Caco-2 (cell line): ENCODE measurements at regions not wholly inside any gene's neighbourhood (a gene's known extent, or its start where the extent isn't known, plus 50 kb on each side); places are given as distances from the start of the nearest gene placed in this dataset.

Source experiments
- BruUV-seq: library from RNA; stranded (reverse); fragments of 400-500 nt; replicated peaks from 2 replicates; lab custom pipeline; 2021; lab: Mats Ljungman, UMichigan
- CTCF ChIA-PET: fragments of 300-600 bp; sonication (Branson Sonifier 250); formaldehyde crosslinking; loops from one replicate; lab custom pipeline; 2022; ENCODE audit warnings: antibody characterized with exemption; lab: Charles Lee
- POLR2A ChIA-PET: fragments of 300-600 bp; sonication (Branson Sonifier 250); formaldehyde crosslinking; loops from one replicate; lab custom pipeline; 2022; ENCODE audit warnings: antibody characterized with exemption; lab: Charles Lee
- DNase-seq, 2 experiments: peaks; one replicate each; pipeline versions ENCODE4 v3.0.0 to v3.0.0-alpha.2; 2020 to 2022
- H3K27me3 ChIP-seq: replicated peaks from 2 replicates; pipeline ENCODE4 v1.6.0; 2011; ENCODE audit warnings: low read length; ENCODE audit not compliant: control insufficient read depth, insufficient read depth
- H3K36me3 ChIP-seq: 2 replicates; pipeline ENCODE4 v1.5.1; 2011; ENCODE audit warnings: low read length; ENCODE audit not compliant: control insufficient read depth, insufficient read depth
- H3K4me1 ChIP-seq: fragments of 250-450 bp; sonication (Bioruptor Pico); 2 replicates; pipeline ENCODE4 v1.5.1; 2020; ENCODE audit warnings: mild to moderate bottlenecking
- H3K4me3 ChIP-seq: 2 replicates; pipeline ENCODE4 v1.5.1; 2011; ENCODE audit warnings: low read depth, mild to moderate bottlenecking, control low read depth, low read length
- H3K9me3 ChIP-seq: fragments of 250-450 bp; sonication (Bioruptor Pico); 2 replicates; pipeline ENCODE4 v1.5.1; 2020; ENCODE audit warnings: mild to moderate bottlenecking, moderate library complexity
- H3K27ac Mint-ChIP-seq: one replicate; pipeline ENCODE4 v1.8.0; 2022; ENCODE audit warnings: mixed read lengths; ENCODE audit not compliant: unreplicated experiment
- H3K27me3 Mint-ChIP-seq: one replicate; pipeline ENCODE4 v1.8.0; 2022; ENCODE audit warnings: mixed read lengths; ENCODE audit not compliant: insufficient read depth, unreplicated experiment
- H3K36me3 Mint-ChIP-seq: one replicate; pipeline ENCODE4 v1.8.0; 2022; ENCODE audit warnings: mild to moderate bottlenecking, mixed read lengths; ENCODE audit not compliant: insufficient read depth, unreplicated experiment
- H3K4me1 Mint-ChIP-seq: one replicate; pipeline ENCODE4 v1.8.0; 2022; ENCODE audit warnings: low read depth, mixed read lengths; ENCODE audit not compliant: unreplicated experiment
- H3K4me3 Mint-ChIP-seq: one replicate; pipeline ENCODE4 v1.8.0; 2022; ENCODE audit warnings: mild to moderate bottlenecking, moderate library complexity, mixed read lengths; ENCODE audit not compliant: unreplicated experiment
- H3K9me3 Mint-ChIP-seq: one replicate; pipeline ENCODE4 v1.8.0; 2022; ENCODE audit warnings: mixed read lengths; ENCODE audit not compliant: unreplicated experiment
- CTCF ChIP-seq, 2 experiments: fragments of 200-600 bp in 1 of 2; IDR thresholded peaks; 1 replicate in 1 of 2; 2 replicates in 1 of 2; pipeline versions ENCODE4 v1.5.1 to v1.8.0; 2011 to 2022; ENCODE audit warnings: antibody characterized with exemption in 1 of 2, control low read depth in 1 of 2, inconsistent platforms in 1 of 2, low read depth in 1 of 2, low read length in 1 of 2, mild to moderate bottlenecking in 1 of 2, moderate library complexity in 1 of 2; ENCODE audit not compliant: insufficient read depth in 1 of 2, severe bottlenecking in 1 of 2, unreplicated experiment in 1 of 2
- intact Hi-C: fragments of 100-400 bp; cut with micrococcal nuclease; formaldehyde crosslinking; loops from one replicate; pipeline ENCODE4 v1.10.0; 2022; ENCODE audit not compliant: unreplicated experiment

- no TSS peak for BruUV-seq
- Histone ChIP-seq H3K9me3 (no peaks in the 10 kb centered on the region), H3K4me1 (no peaks in the 10 kb centered on the region), H3K4me3 (no peak overlapping the region), H3K36me3 (no peaks in the 10 kb centered on the region), H3K27me3 (no peaks in the 10 kb centered on the region)
- TF ChIP-seq CTCF (IDR thresholded peaks at IDR 0.05; ENCODE audit: insufficient read depth in 1 of 2, low read depth in 1 of 2, low read length in 1 of 2, severe bottlenecking in 1 of 2, unreplicated experiment in 1 of 2) = no peak
- no peak for DNase-seq
- Mint-ChIP-seq H3K27ac (no peak overlapping the region), H3K9me3 (no peaks in the 10 kb centered on the region), H3K4me3 (no peak overlapping the region), H3K27me3 (no peaks in the 10 kb centered on the region), H3K4me1 (no peaks in the 10 kb centered on the region), H3K36me3 (no peaks in the 10 kb centered on the region)
- intact Hi-C loops = no loop called here
- POLR2A ChIA-PET = no interaction called here
- CTCF ChIA-PET = no interaction called here
These were observed 472.9 kb upstream of the PCDH15 start for GRCh38 chr10:55273946-55274345.

- Mint-ChIP-seq H3K4me1 (no peaks in the 10 kb centered on the region), H3K27me3 (no peaks in the 10 kb centered on the region), H3K4me3 (no peak overlapping the region), H3K27ac (no peak overlapping the region), H3K9me3 (no peaks in the 10 kb centered on the region), H3K36me3 (no peaks in the 10 kb centered on the region)
- TF ChIP-seq CTCF (IDR thresholded peaks at IDR 0.05; ENCODE audit: insufficient read depth in 1 of 2, low read depth in 1 of 2, low read length in 1 of 2, severe bottlenecking in 1 of 2, unreplicated experiment in 1 of 2) = no peak
- ChIA-PET POLR2A (no interaction called here), CTCF (no interaction called here)
- no peak for DNase-seq
- BruUV-seq = no TSS peak
- intact Hi-C loops = no loop called here
- Histone ChIP-seq H3K27me3 (no peaks in the 10 kb centered on the region), H3K4me1 (no peaks in the 10 kb centered on the region), H3K9me3 (no peaks in the 10 kb centered on the region), H3K36me3 (no peaks in the 10 kb centered on the region), H3K4me3 (no peak overlapping the region)
These were observed 471.9 kb upstream of the PCDH15 start for GRCh38 chr10:55272886-55273285.

GRCh38 chr10:55266797-55267196 is 465.8 kb upstream of the PCDH15 start:
- Mint-ChIP-seq H3K4me1 (no peaks in the 10 kb centered on the region), H3K36me3 (no peaks in the 10 kb centered on the region), H3K9me3 (no peaks in the 10 kb centered on the region), H3K27ac (no peak overlapping the region), H3K4me3 (no peak overlapping the region), H3K27me3 (peaks cover 3% of the 10 kb centered on the region)
- Histone ChIP-seq H3K9me3 (no peaks in the 10 kb centered on the region), H3K4me1 (no peaks in the 10 kb centered on the region), H3K36me3 (no peaks in the 10 kb centered on the region), H3K4me3 (no peak overlapping the region), H3K27me3 (no peaks in the 10 kb centered on the region)
- no TSS peak for BruUV-seq
- ChIA-PET CTCF (no interaction called here), POLR2A (no interaction called here)
- intact Hi-C loops = no loop called here
- no peak for TF ChIP-seq CTCF (IDR thresholded peaks at IDR 0.05; ENCODE audit: insufficient read depth in 1 of 2, low read depth in 1 of 2, low read length in 1 of 2, severe bottlenecking in 1 of 2, unreplicated experiment in 1 of 2)
- DNase-seq = no peak
